ENCODE measurements at regions not wholly inside any gene's neighbourhood (a gene's known extent, or its start where the extent isn't known, plus 50 kb on each side); places are given as distances from the start of the nearest gene placed in this dataset.

DNA sequence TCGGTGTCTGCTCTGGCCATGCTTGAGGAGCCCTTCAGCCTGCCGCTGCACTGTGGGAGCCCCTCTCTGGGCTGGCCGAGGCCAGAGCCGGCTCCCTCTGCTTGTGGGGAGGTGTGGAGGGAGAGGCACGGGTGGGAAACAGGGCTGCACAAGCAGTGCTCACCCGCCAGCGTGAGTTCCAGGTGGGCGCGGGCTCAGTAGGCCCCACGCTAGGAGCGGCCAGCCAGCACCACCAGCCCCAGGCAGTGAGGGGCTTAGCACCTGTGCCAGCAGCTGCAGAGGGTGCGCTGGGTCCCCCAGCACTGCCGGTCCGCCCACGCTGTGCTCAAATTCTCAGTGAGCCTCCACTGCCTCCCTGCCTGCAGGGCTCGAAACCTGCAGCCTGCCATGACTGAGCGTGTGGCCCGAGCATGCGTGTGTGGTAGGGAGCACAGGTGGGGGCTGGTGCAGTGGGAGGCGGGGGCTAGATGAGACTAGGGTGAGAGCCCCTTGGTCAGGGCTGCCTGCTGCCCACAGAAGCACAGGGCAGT is 223.0 kb downstream of the ZNF248 start:
- DNase-seq (peak in 1 of 2 donors; percentile 71), ATAC-seq (ENCODE audit: low FRiP score in 2 of 2) (peak; percentile 36 to 38)
- Histone ChIP-seq H3K4me1 (no peaks in the 10 kb centered on the region), H3K27me3 (no peaks in the 10 kb centered on the region), H3K4me3 (no peak overlapping the region), H3K9me3 (peaks cover 0 to 29% (median 6%) of the 10 kb centered on the region in 4 donors), H3K27ac (no peak overlapping the region), H3K36me3 (no peaks in the 10 kb centered on the region)
- WGBS, 2 donors, result 91 to 100% methylated on average over 1 to 20 of the region's 20 CpGs
- TF ChIP-seq, protein P1, sequence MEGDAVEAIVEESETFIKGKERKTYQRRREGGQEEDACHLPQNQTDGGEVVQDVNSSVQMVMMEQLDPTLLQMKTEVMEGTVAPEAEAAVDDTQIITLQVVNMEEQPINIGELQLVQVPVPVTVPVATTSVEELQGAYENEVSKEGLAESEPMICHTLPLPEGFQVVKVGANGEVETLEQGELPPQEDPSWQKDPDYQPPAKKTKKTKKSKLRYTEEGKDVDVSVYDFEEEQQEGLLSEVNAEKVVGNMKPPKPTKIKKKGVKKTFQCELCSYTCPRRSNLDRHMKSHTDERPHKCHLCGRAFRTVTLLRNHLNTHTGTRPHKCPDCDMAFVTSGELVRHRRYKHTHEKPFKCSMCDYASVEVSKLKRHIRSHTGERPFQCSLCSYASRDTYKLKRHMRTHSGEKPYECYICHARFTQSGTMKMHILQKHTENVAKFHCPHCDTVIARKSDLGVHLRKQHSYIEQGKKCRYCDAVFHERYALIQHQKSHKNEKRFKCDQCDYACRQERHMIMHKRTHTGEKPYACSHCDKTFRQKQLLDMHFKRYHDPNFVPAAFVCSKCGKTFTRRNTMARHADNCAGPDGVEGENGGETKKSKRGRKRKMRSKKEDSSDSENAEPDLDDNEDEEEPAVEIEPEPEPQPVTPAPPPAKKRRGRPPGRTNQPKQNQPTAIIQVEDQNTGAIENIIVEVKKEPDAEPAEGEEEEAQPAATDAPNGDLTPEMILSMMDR (IDR thresholded peaks at IDR 0.05), result no peak
- TF ChIP-seq POLR2AphosphoS5 (IDR thresholded peaks at IDR 0.05), result no peak

DNA sequence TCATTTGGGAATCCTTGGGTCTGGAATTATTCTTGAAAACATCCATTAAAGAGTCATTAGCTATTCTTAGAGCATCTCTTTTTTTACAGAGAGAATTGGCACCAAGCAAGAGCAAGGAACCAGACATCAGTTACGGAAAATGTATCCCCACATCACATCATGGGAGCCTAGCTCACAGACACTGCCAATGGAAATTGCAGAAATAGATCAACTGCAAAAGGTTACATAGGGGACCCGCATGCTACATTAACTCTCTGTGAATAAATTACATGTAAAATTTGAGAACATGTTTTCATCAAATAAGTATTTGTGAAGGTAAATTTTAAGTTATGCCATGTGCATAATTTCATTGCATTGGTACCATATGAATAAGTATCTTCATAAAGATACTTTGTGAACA is 224.8 kb downstream of the ZNF248 start:
- WGBS, 2 donors, result 81 to 89% methylated on average over 2 of the region's 2 CpGs
- no peak for ATAC-seq (ENCODE audit: low FRiP score in 2 of 2)
- TF ChIP-seq POLR2A (IDR thresholded peaks at IDR 0.05), result no peak
- TF ChIP-seq, protein P1 (IDR thresholded peaks at IDR 0.05), result no peak
- no peak for TF ChIP-seq POLR2AphosphoS5 (IDR thresholded peaks at IDR 0.05)
- TF ChIP-seq EP300 (IDR thresholded peaks at IDR 0.05), result no peak
- H3K36me3 ChIP-seq, result no peaks in the 10 kb centered on the region
- H3K4me3 ChIP-seq, result no peak overlapping the region
- H3K9me3 ChIP-seq, result peaks cover 0 to 29% (median 6%) of the 10 kb centered on the region in 4 donors
- H3K4me1 ChIP-seq, result no peaks in the 10 kb centered on the region
- no peak overlapping the region for H3K27ac ChIP-seq
- no peak for DNase-seq
- H3K27me3 ChIP-seq, result no peaks in the 10 kb centered on the region

DNA sequence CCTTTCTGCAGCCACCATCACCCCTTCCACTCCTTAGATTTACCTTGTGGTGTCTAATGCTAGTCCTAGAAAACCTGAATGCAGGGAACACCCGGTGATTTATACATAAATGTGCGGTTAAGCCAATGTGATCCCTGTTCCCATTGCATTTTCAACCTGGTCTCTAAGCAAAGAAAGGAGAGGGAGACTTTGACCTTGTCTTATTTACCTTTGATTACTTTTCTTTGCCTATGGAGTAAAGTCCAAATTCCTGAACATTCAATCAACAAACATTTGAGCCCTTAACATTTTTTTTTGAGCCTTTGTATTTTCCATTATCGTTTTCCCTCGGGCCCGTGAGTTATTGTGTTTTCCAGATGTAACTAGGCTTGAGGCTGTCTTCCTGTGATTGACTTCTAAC is 233.9 kb downstream of the ZNF248 start:
- Histone ChIP-seq H3K4me1 (no peaks in the 10 kb centered on the region), H3K36me3 (no peaks in the 10 kb centered on the region), H3K27ac (no peak overlapping the region), H3K4me3 (no peak overlapping the region), H3K27me3 (no peaks in the 10 kb centered on the region), H3K9me3 (peaks cover 0 to 2% (median 0%) of the 10 kb centered on the region in 4 donors)
- no peak for ATAC-seq (ENCODE audit: low FRiP score in 2 of 2)
- no peak for DNase-seq
- TF ChIP-seq, protein P1 (IDR thresholded peaks at IDR 0.05), result no peak
- TF ChIP-seq POLR2A (IDR thresholded peaks at IDR 0.05), result no peak
- TF ChIP-seq POLR2AphosphoS5 (IDR thresholded peaks at IDR 0.05), result no peak
- TF ChIP-seq EP300 (IDR thresholded peaks at IDR 0.05), result no peak
- 79 to 86% methylated on average over 5 of the region's 5 CpGs for WGBS, 2 donors

DNA sequence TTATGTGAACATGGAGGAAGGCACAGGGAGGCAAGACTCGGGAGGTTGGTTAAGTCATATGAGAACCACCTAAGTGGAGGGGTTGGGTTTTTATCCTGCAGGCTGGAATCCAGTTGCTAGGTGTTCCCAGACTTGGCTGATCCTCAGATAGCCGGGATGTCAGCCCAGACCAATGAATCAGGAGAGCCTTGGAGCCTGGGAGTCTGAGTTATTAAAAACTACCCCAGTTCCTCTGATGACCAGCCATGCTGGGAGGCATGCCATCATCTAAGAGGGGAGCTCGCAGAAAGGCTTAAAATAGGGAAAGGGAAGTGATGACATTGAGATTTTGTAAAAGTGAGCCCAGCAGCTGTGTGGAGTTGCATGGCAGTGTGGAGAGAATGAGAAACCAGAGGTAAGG is 238.1 kb downstream of the ZNF248 start:
- Histone ChIP-seq H3K4me3 (no peak overlapping the region), H3K36me3 (no peaks in the 10 kb centered on the region), H3K4me1 (no peaks in the 10 kb centered on the region), H3K27ac (no peak overlapping the region), H3K27me3 (no peaks in the 10 kb centered on the region), H3K9me3 (peaks cover 0 to 4% (median 1%) of the 10 kb centered on the region in 4 donors)
- DNase-seq (no peak), ATAC-seq (ENCODE audit: low FRiP score in 2 of 2) (no peak)
- WGBS, 2 donors, result 43 to 51% methylated on average over 3 of the region's 3 CpGs
- TF ChIP-seq EP300 (IDR thresholded peaks at IDR 0.05) (no peak), POLR2AphosphoS5 (IDR thresholded peaks at IDR 0.05) (no peak), POLR2A (IDR thresholded peaks at IDR 0.05) (no peak)
- TF ChIP-seq, protein P1 (IDR thresholded peaks at IDR 0.05), result no peak

DNA sequence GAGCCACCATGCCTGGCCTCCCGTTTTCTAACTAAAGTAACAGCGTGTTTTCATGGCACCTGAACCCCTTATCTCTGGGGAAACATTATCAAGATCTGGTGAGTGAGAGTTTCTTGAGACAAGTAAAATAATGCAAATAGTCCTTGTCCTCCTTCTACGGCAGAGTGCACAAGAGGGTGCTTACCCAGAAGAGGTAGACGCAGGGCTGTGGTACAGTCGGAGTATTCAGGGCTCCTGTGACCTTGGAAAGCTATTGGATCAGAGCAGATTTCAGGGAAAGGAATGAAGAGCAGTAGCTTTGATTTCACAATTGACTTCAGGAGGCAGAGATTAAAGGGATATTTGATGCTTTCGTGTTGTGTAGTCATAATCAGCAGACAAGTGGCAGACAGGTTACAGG is 269.1 kb downstream of the ZNF248 start:
- TF ChIP-seq, protein P1 (IDR thresholded peaks at IDR 0.05), result no peak
- TF ChIP-seq POLR2AphosphoS5 (IDR thresholded peaks at IDR 0.05) (no peak), POLR2A (IDR thresholded peaks at IDR 0.05) (no peak), EP300 (IDR thresholded peaks at IDR 0.05) (no peak)
- DNase-seq, result no peak
- ATAC-seq (ENCODE audit: low FRiP score in 2 of 2), result no peak
- Histone ChIP-seq H3K4me1 (no peaks in the 10 kb centered on the region), H3K4me3 (no peak overlapping the region), H3K27me3 (no peaks in the 10 kb centered on the region), H3K27ac (no peak overlapping the region), H3K36me3 (no peaks in the 10 kb centered on the region), H3K9me3 (no peaks in the 10 kb centered on the region)
- 66 to 71% methylated on average over 6 of the region's 6 CpGs for WGBS, 2 donors
